GM18517 (cell line): ENCODE measurements at regions not wholly inside any gene's neighbourhood (a gene's known extent, or its start where the extent isn't known, plus 50 kb on each side); places are given as distances from the start of the nearest gene placed in this dataset.
"Not testable (repeated sequence)": the region's sequence is repeated elsewhere in the genome, so short reads cannot be mapped to it uniquely, and the experiment has no call there.

Source experiments
- ATAC-seq: cut with Tn5 transposase; IDR thresholded peaks from one replicate; pipeline ENCODE4 v1.9.1; 2021; ENCODE audit warnings: mild to moderate bottlenecking, moderate library complexity; ENCODE audit not compliant: unreplicated experiment

GRCh38 chr6:73980096-73980495 lies 284.1 kb downstream of the CD109 start:
- ATAC-seq, result no peak

DNA sequence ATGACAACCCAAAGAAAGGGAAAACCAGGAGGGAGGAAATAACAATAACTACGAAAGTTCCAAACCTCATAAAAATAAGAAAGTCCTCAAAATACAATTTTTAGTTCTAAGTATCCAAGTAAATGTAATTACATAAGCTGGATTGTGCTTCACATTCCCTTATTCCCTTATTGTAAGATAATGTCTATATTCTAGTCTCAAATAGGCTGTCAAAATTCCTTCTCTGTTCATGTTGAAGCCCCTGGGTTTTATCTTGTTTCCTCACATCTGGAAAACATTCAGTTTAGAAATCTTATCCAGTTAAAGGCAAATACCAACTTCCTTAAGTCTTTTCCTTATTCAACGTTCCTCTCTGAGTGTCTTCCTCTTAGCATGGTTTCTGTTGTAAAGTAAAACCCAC lies 282.3 kb downstream of the CD109 start:
- no peak for ATAC-seq

DNA sequence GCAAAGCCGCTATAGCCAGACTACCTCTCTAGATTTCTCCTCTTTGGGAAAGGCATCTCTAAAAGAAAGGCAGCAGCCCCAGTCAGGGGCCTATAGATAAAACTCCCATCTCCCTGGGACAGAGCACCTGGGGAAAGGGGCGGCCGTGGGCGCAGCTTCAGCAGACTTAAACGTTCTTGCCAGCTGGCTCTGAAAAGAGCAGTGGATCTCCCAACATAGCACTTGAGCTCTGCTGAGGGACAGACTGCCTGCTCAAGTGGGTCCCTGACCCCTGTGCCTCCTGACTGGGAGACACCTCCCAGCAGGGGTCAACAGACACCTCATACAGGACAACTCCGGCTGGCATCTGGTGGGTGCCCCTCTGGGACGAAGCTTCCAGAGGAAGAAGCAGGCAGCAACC lies 276.5 kb downstream of the CD109 start:
- ATAC-seq, result not testable (repeated sequence)

GRCh38 chr6:73969971-73970970 lies 274.3 kb downstream of the CD109 start:
- ATAC-seq, result no peak

- no peak for ATAC-seq
Observed at GRCh38 chr6:73968221-73968757, 272.3 kb downstream of the CD109 start.

DNA sequence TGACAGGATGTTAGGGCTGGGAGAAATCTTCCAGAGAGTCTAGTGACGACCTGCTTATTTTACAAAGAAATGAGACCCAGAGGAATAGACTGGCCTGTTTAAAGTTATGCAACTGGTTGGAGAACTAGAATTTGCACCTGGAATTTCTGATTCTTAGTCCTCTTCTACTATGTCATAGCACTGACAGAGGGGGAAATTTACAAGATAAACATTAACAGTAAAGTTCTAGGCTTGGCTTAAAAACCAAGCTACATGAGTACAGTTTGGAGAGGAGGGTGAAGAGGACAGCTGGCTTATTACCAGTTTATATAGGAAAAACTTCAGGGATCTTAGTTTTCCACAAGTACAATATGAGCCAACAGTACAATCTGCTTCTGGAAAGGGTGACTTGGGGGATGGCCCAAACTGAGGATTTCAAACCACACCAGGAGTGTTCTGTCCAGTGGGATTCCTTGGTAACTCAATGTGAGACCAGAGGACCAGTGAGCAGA lies 269.6 kb downstream of the CD109 start:
- ATAC-seq, result no peak

- no peak for ATAC-seq
Observed at GRCh38 chr6:73964241-73964854, 268.3 kb downstream of the CD109 start.

DNA sequence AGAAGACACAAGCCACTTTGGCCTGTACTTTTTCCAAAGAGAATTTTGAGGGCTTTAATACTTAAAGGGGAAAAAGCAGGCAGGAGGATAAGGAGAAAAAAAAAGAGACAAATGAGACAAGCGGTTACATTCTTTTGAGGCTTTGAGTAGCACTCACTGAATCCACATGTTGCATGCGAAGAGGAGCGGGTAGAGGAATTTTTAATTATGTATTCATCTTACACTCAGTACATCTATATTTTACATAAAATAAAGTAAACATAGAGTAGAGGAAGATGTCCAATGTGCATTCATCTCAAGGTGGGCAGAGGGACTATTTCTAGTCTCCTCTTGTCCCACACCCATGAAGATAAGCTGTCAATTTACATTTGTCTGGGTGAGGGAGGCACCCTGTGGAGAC lies 266.9 kb downstream of the CD109 start:
- ATAC-seq, result no peak

DNA sequence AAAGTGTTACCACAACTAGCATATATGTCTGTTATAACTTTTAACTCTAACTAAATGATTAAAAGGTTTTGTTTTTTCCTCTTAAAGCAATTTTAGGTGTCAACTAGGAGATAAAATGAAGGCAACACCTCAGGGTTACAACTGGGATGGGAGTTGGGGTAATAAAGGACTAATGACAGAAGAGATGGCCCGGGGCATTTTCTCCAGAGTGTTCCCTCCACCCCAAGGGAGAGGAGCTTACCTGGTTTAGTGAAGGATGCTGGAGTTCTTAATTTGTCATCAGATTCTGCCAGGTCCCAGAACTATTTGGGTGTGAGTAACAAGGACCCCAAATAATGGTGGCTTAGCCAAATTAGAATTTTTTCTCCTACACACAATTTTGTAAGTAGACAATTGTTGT lies 260.3 kb downstream of the CD109 start:
- ATAC-seq, result no peak

DNA sequence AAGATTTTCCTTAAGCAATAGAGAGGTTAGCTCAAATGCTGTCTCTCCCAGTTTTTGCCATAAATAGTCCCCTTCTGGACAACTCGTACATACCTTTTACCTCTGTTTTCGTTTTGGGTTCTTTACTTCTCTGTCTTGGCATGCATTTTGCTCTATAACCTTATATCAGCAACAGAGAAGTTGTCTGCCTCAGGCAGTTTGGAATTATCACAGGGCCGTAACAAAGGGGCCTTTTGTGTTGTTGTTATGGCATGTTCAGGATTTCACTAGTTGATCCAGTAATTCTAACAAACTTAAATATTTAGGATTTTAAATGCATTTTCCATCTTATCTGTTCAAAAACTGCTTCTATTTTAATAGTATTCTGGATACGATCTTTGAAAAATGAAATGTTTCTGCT lies 259.8 kb downstream of the CD109 start:
- ATAC-seq, result no peak

DNA sequence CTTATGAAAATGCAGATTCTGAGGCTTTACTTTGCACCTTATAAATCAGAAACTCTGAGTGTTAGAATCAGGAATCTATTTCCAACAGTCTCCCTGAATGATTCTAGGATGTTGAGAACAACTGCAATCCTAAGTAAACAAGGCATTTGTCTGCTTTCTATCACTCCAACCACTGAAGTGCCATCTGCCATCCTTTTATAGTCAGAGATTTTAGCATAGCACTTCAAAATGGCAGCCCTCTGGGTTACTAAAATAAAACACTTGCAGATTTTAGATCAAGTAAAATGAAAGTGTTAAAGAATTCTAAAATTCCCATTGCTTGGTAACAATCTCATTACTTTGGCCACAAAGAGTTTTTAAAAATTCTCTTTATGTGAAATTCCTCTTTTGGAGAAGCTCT lies 258.9 kb downstream of the CD109 start:
- ATAC-seq, result no peak

DNA sequence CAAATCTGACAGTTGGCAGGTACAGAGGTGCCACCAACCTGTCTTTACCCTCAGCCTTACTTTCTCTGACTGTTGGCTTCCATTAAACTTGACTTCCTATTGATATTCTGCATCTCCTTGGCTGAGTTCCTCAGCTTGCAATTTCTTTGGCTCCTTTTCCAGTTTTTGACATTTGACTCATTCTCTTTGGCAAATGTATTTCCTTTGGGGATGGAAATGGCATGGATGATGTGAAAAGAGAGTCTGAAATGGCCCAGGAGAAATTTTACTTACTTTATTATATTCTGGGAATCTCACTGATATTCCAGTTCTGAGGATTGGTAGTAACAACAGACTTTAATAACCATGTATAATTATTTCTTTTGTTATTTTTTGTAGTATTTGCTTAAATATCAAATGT lies 255.2 kb downstream of the CD109 start:
- ATAC-seq, result no peak

- ATAC-seq, result no peak
Observed at GRCh38 chr6:73943930-73944652, 248.1 kb downstream of the CD109 start.

GRCh38 chr6:73943411-73943810 lies 247.4 kb downstream of the CD109 start:
- ATAC-seq, result no peak

DNA sequence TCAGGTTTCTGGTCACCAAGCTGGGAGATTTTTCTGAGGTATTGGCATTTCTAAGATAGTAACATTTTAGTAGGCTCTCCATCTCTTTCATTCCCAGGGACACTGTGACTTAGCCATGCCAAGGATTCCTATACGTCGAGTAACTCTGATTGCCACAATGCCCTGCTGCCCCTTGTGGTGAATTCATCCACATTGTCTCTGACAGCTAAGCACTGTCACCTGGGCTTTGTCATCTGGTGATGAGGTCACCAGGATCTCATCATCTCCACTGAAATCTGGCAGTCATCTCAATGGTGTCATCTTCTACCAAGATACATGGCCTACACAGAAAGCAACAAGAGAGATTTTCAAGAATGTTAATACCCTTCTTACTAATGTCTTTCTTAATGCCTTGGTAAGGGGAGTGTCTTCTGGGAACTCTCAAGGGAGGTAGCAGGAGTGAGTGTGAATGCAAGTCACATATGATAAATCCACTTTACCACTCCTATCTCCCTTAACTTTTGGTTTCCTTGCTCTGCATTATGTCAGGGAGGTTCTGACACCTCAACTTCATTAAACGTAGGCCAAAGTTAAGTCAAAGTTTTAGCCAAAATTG lies 246.7 kb downstream of the CD109 start:
- ATAC-seq, result no peak

GRCh38 chr6:73941892-73942291 lies 245.9 kb downstream of the CD109 start:
- ATAC-seq, result no peak

DNA sequence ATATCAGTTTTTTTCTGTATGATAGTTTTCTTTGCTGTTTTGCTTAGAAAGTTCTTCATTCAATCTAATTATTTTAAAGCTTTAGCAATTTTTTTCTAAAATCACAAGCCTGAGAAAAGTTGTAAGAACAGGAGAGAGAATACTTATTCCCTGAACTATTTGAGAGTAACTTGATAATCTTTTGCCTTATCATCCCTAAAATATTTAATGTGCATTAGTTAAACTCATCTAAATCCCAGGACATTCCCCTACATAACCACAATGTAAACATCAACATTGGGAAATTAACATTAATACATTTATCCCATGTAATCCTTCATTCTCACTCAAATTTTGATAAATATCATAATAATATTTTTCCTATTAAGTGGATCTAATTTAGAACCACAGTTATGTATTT lies 241.8 kb downstream of the CD109 start:
- ATAC-seq, result no peak

DNA sequence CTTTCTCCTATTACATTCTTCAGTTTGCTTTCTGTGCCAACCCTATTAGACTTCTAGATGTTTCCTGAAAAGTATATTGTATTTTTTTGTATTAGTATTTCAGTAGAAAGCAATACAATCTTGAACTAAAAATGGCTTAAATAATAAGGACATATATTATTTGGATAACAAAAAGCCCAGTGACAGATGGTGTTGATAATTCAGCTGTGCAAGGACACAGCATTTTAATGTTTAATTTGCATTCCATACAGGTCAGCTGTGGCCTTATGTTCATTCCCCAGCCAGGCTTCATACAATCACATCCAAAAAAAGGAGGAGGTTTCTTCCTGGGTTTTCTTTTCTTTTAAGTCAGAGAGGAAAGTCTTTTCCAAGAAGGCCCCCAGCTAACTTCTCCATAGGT lies 236.9 kb downstream of the CD109 start:
- no peak for ATAC-seq

- ATAC-seq, result no peak
Observed at GRCh38 chr6:73929405-73929804, 233.4 kb downstream of the CD109 start.

- no peak for ATAC-seq
Observed at GRCh38 chr6:73927421-73927820, 231.4 kb downstream of the CD109 start.

DNA sequence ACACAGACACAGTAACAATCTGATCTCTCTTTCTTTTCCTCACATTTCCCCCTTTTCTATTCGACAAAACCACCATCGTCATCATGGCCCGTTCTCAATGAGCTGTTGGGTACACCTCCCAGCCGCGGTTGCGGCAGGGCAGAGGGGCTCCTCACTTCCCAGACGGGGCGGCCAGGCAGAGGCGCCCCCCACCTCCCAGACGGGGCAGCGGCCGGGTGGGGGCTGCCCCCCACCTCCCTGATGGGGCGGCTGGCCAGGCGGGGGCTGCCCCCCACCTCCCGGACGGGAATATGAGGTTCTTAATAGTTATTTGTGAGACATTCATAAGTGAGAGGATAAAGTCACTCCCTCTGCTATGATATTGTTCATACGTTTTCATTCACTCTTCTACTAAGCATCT lies 229.7 kb downstream of the CD109 start:
- ATAC-seq, result not testable (repeated sequence)
